ENCODE measurements at regions not wholly inside any gene's neighbourhood (a gene's known extent, or its start where the extent isn't known, plus 50 kb on each side); places are given as distances from the start of the nearest gene placed in this dataset.

DNA sequence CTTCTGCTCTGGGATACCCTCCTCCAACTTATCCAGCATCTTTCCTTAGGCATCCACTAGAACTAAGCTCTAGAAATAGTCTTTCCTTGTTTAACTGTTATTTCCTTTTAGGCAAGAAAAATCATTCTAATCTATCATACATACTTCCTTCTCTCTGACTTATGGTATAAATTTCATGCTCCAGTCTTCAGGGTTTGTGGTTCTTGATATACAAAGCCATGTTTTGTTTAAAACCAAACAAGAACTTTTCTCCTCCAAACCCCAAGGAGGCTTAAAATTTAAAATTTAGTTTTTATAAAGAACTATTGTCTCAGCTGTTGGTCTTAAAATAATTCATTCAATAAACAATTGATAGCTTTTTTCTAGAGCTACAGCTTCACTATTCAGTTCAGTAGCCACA lies 77.2 kb downstream of the CD164 start:
- DNase-seq (ENCODE audit: low read depth) = no peak
- TF ChIP-seq, protein P1, sequence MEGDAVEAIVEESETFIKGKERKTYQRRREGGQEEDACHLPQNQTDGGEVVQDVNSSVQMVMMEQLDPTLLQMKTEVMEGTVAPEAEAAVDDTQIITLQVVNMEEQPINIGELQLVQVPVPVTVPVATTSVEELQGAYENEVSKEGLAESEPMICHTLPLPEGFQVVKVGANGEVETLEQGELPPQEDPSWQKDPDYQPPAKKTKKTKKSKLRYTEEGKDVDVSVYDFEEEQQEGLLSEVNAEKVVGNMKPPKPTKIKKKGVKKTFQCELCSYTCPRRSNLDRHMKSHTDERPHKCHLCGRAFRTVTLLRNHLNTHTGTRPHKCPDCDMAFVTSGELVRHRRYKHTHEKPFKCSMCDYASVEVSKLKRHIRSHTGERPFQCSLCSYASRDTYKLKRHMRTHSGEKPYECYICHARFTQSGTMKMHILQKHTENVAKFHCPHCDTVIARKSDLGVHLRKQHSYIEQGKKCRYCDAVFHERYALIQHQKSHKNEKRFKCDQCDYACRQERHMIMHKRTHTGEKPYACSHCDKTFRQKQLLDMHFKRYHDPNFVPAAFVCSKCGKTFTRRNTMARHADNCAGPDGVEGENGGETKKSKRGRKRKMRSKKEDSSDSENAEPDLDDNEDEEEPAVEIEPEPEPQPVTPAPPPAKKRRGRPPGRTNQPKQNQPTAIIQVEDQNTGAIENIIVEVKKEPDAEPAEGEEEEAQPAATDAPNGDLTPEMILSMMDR (IDR thresholded peaks at IDR 0.05; ENCODE audit: low read length, missing control alignments) = no peak
- no peak overlapping the region for H3K4me3 ChIP-seq (replicated peaks; ENCODE audit: low read depth, low read length)

DNA sequence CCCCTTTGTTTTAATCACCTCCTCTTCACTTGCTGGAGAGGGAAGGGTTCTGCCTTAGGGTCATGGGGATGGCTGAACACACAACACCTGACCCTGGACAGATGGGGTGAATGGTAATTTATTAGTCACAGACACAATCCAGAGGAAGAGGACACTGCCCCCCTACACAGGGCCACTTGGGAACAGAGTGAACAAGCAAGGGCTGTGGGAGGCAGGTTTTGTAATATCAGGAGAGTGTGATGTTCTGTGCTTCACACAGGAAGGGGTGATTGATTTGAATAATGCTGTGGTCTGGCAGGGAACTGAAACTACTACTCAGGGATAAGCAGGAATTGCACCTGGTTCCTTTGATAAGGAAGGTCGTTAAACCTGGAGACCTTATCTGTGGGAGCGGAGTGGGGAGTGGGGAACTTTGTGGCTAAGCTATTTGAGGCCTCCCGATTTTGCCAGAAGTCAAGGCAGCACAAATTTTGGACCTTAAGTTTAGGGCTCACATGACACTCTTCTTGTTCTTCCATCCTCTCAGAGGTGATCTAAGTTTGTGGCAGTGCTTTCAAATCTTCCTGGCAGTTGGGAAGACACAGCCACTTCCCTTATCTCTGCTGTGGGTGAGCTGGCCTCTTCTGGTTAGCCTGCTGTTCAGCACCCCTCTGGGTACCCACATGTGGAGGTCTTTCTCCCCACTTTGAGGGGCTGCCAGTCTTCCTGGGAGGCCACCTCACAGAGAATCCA lies 77.8 kb downstream of the CD164 start:
- TF ChIP-seq, protein P1 (IDR thresholded peaks at IDR 0.05; ENCODE audit: low read length, missing control alignments) = no peak
- DNase-seq (ENCODE audit: low read depth) = peak; percentile 28
- H3K4me3 ChIP-seq (replicated peaks; ENCODE audit: low read depth, low read length) = no peak overlapping the region

DNA sequence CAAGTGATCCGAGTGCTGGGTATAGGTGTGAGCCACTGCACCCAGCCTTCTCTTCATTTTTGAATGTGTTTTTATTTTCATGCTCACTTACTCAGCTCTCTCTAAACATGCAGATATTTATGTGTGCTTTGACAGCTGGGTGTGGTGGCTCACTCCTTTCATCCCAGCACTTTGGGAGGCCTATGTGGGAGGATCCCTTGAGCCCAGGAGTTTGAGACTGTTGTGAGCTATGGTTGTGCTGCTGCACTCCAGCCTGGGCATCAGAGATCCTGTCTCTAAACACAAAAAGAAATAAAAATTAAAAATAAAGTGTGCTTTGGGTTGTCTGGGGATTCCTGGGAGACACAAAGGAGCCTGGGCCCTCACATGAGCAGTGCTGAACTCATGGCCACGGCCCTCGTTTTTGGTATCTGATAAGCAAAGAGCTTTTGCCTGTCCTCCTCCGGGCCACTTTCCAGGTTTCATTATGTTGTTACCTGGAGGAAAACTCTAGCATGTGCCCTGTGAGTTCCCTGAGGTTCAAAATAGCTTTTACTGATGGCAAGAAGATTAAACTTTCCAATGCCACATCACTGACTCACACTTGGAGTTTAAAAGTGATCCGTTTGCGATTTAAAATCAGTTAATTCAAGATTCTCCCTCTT lies 78.5 kb downstream of the CD164 start:
- TF ChIP-seq, protein P1 (IDR thresholded peaks at IDR 0.05; ENCODE audit: low read length, missing control alignments) = no peak
- no peak overlapping the region for H3K4me3 ChIP-seq (replicated peaks; ENCODE audit: low read depth, low read length)
- DNase-seq (ENCODE audit: low read depth) = no peak

DNA sequence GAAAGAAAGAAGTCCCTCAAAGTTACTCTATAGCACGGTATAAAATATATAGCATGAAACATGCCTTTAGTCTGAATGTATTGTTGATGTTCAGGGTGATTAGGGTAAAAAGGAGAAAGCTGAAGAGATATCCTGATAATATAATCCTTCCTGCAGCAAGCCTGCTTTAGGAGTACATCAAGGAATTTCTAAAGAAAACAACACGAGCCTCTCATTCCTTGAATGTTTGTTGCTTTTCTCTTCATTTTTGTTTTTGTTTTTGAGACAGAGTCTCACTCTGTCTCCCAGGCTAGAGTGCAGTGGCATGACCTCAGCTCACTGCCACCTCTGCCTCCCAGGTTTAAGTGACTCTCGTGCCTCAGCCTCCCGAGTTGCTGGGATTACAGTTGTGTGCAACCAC lies 79.1 kb downstream of the CD164 start:
- H3K4me3 ChIP-seq (replicated peaks; ENCODE audit: low read depth, low read length) = no peak overlapping the region
- no peak for DNase-seq (ENCODE audit: low read depth)
- TF ChIP-seq, protein P1 (IDR thresholded peaks at IDR 0.05; ENCODE audit: low read length, missing control alignments) = no peak

DNA sequence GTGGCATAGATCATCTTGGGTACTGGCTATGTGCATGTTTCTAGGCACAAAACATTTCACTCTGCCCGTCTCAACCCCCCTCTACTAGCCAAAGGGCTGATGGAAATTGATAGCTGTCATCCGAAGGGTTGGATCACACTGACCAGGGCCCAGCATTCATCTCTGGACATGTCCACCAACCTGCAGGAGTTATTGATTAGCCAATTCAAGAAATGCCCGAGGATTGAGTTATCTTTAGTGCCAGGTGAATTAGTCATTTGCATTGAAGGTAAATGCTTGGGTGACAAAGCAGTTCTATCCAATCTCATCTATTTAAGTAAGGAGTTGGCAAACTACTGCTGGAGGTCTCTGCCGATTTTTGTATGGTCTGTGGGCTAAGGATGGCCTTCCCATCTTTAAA lies 80.1 kb downstream of the CD164 start:
- TF ChIP-seq, protein P1 (IDR thresholded peaks at IDR 0.05; ENCODE audit: low read length, missing control alignments) = no peak
- H3K4me3 ChIP-seq (replicated peaks; ENCODE audit: low read depth, low read length) = no peak overlapping the region
- DNase-seq (ENCODE audit: low read depth) = no peak

DNA sequence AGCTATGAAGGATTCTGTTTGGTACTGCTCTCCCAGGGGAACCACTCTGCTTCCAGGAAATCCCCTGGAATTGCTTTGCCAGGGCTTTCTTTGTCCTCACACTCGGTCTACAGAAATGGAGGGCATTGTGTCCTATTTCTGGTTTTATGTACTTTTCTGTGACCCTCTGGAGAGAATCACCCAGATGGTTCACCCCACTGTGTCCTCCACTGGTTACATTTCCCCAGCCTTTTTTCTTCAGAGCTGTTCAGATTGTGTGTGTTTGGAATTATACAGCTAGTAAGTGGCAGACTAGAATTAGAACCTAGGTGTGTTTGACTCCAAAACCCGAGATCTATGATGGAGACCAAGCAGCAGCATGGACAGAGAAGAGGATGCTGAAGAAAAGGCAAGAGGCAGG lies 80.8 kb downstream of the CD164 start:
- TF ChIP-seq, protein P1 (IDR thresholded peaks at IDR 0.05; ENCODE audit: low read length, missing control alignments) = no peak
- no peak for DNase-seq (ENCODE audit: low read depth)
- H3K4me3 ChIP-seq (replicated peaks; ENCODE audit: low read depth, low read length) = no peak overlapping the region

DNA sequence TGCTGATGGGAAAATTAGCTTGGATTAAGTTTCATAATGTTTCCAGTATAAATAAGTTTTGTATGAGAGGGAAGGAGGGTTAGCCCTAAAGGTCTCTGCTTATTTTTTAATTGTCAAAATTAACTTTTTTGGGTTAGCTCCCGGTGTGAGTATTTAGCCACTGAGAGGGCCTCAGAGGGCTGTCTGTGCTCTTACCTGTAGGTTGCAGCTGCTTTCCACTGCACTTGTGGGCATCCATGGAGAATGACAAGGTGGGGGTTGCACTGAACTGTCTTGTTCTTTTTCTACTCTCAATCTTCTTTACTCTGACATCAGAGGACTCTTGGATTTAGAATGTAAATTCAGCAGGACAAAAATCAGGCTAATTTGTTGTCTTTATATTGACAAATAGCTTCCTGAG lies 81.4 kb downstream of the CD164 start:
- no peak overlapping the region for H3K4me3 ChIP-seq (replicated peaks; ENCODE audit: low read depth, low read length)
- no peak for DNase-seq (ENCODE audit: low read depth)
- TF ChIP-seq, protein P1 (IDR thresholded peaks at IDR 0.05; ENCODE audit: low read length, missing control alignments) = no peak
